Ecto neural progenitor cell (in vitro differentiated cells): ENCODE measurements at regions not wholly inside any gene's neighbourhood (a gene's known extent, or its start where the extent isn't known, plus 50 kb on each side); places are given as distances from the start of the nearest gene placed in this dataset.
"Not testable (repeated sequence)": the region's sequence is repeated elsewhere in the genome, so short reads cannot be mapped to it uniquely, and the experiment has no call there.

Source experiments
- DNase-seq: peaks from one replicate; pipeline ENCODE4 v3.0.0-alpha.2; 2018; ENCODE audit warnings: low spot score

GRCh38 chr20:36082315-36082915, 72.1 kb upstream of the EPB41L1 start:
- DNase-seq, result no peak

DNA sequence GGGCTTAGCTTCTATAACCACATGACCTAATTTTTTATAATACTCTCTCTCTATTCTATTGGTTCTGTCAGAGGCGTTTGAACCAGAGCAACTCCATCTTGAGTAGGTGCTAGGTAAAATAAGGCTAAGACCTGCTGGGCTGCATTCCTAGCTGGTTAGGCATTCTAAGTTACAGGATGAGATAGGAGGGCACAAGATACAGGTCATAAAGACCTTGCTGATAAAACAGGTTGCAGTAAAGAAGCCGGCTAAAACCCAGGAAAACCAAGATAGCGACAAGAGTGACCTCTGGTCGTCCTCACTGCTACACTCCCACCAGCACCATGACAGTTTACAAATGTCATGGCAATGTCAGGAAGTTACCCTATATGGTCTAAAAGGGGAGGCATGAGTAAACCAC, 71.3 kb upstream of the EPB41L1 start:
- DNase-seq, result not testable (repeated sequence)

GRCh38 chr20:36084356-36084755, 70.2 kb upstream of the EPB41L1 start:
- no peak for DNase-seq

- DNase-seq, result no peak
Measured at GRCh38 chr20:36084897-36085613, 69.5 kb upstream of the EPB41L1 start.

DNA sequence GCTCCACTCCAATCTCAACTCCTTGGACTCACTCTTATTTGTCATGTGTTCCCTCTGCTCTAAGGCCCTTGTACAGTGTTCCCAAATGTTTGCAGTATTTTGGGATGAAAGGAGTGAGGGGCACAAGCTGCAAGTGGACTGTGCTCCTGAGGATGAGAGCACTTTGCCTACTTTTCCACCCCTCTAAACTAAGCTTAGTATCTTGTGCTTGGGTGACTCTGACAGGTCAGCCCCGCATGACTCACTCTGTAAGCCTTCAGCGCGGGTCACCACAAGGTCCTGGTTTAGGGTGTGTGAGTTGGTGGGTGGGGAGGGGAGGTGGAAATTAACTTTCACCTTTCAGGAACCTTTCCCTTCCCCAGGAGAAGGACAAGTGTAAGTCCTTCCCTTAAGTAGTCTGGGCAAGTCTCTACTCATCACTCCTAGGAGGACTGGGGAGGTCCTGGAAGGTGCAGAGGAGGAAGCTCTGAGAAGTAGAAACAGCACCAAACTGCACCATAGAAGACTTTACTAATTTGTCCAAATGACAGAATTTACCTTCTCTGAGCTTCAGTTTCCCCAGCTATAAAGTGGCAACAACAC, 68.8 kb upstream of the EPB41L1 start:
- DNase-seq, result no peak

DNA sequence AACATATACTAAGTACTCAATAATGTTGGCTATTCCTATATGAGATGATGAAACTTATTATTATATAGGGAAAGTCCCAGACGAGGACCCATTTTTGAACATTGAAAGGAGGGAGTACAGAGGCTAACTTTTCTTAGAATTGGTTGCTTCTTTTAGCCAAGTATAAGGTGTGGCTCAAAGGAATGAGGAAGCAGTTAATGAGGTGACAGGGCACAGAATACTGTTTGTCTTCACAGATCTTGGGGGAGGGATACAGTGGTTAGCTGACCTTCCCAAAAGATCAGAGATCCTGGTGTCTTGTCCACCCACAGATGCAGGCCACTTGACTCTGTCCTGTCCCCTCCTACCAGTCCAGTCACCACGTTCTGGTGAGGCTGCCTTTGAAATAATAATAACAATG, 67.8 kb upstream of the EPB41L1 start:
- no peak for DNase-seq

DNA sequence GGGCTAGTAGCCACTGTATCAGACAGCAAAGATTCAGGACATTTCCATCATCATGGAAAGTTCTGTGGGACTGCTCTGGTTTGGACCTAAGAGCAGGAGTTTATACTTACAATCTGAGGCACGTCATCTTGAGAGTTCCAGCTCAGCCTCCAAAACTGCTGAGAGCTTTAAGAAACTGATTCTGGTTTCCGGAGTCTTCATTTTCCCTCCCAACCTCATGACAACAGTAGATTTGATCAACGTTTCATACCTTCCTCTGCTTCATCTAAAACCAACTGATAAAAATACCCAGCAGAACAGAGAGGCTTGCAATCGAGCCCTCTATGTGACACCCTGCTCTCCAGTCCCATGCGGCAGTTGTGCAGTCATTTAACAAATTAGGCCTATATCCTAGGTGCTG, 64.3 kb upstream of the EPB41L1 start:
- no peak for DNase-seq

GRCh38 chr20:36091561-36092397, 62.8 kb upstream of the EPB41L1 start:
- DNase-seq, result peak; percentile 62

- peak; percentile 78 for DNase-seq
Measured at GRCh38 chr20:36092398-36093024, 62.0 kb upstream of the EPB41L1 start.

DNA sequence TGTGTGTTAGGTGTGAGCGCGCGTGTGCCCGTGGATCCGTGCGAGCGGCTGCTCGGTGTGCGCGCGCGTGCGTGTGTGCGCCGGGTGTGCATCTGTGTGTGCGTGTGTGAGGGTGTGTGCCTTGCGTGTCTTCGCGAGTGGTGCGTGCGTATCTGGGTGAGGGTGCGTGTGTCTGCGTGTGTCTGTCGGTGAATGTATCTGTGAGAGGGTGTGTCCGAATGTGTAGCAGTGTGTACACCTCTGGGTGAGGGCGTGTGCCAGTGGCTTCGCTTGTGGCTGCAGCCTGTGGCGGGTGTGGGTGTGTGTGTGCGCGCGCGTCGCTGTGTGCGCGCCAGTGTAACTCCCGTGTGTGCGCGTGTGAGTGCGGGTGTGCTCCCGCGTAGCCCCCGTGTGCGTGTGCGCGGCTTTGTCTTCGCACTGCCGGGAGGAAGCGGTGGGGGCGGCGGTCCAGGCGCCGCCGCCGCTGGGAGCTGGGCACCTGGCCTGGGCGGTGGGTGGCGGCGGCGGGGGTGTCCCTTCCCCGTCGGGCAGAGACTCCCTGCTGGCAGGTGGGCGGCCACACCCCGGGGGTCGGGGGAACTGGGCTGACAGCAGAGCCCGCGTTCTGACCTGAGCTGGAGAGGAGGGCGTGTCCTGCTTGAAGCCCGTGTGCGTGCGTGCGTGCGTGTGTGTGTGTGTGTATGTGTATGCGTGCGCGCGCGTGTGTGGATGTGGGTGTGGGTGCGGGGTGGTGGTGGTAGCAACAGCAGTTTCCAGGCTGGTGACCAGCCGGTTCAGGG, 61.3 kb upstream of the EPB41L1 start:
- peak; percentile 56 for DNase-seq

DNA sequence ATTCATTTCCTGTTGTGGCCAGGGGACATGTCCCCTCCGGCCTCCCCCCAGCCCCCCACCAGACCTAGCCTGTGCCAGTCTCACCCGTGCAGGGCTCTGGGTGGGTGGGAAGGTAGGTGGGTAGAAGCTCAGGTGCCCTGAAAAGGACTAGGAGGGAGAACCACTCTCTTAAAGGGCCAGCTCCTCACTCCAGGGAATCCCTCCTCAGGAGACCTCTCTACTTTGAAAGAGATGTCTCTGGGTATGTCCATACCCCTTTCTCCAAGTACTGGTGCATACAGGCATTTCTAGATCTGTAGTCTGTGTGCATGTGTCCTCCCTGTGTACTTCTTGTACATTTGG, 60.8 kb upstream of the EPB41L1 start:
- no peak for DNase-seq

DNA sequence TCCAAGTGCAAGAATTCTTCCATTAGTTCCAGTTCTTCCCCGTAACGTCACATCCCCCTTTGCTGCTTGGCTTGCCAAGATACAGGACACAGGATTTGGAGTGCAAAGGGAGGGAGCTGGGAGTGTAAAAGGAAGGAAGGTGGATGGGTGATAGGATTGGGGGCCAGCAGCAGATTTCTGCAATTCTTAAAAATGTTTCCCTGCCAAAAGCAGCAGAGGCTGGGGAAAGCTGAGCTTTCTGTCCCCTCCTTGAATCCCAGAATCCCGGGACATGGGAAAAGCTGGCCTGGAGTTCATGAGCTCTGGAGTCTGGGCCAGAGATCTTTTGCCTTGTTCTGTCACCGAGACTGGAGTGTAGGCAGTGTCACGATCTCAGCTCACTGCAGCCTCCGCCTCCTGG, 60.0 kb upstream of the EPB41L1 start:
- no peak for DNase-seq

DNA sequence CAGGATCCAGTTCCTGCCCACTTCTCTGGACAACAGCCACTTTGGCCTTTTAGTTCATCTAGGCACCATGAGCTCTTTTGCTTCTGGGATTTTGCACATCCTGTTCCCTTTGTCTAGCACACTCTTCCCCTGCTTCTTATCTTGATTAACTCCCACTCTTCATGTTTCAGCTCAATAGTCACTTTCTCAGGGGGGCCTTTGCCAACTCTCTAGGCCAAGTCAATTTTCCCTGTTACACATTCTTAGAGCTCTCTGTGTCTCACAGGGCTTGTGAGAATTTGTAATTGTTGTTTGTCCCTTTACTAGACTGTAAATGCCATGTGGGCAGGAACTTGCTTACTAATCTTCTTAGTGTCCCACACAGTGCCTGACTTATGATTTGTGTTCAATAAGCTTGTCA, 58.1 kb upstream of the EPB41L1 start:
- DNase-seq, result no peak

DNA sequence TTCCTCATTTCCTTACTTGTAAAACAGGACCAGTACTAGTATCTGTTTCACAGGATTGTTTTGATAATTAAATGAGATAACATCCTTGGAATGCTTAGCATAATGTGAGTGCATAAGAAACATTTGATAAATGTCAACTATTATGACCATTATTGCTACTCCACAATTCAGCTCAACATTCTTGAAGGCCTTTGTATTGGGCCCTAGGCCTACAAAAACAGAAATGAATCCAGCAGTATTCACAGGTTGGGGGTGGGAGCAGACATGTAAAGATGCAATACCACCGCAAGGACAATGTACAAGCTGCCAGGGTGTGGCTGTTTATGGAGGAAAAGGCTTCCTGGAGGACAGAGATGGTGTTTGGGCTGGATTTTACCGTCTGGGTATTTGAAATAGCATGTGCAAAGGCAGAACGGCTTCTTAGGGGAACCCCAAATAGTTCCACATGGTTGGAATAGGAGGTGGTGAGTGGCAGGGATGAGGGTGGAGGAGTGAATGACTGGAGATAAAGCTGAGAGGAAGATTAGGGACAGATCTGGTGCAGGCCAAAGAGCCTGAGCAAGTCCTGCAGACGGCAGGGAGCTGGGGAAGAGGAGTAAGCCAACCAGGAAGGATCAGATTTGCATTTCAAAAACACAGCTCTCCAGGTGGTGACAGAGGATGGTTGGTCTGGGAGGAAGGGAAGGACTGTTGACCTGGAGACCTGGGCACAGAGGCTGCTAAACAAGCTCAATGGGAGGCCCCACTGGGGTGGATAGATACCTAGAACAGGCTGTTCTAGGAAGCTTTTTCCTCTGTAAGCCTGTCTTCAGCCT, 57.0 kb upstream of the EPB41L1 start:
- no peak for DNase-seq

GRCh38 chr20:36098364-36098763, 56.2 kb upstream of the EPB41L1 start:
- DNase-seq, result no peak

- DNase-seq, result no peak
Measured at GRCh38 chr20:36099106-36099505, 55.4 kb upstream of the EPB41L1 start.

- DNase-seq, result peak; percentile 51
Measured at GRCh38 chr20:36101192-36101591, 53.3 kb upstream of the EPB41L1 start.

GRCh38 chr20:36102306-36102705, 52.2 kb upstream of the EPB41L1 start:
- no peak for DNase-seq

- no peak for DNase-seq
Measured at GRCh38 chr20:36102809-36103596, 51.5 kb upstream of the EPB41L1 start.

DNA sequence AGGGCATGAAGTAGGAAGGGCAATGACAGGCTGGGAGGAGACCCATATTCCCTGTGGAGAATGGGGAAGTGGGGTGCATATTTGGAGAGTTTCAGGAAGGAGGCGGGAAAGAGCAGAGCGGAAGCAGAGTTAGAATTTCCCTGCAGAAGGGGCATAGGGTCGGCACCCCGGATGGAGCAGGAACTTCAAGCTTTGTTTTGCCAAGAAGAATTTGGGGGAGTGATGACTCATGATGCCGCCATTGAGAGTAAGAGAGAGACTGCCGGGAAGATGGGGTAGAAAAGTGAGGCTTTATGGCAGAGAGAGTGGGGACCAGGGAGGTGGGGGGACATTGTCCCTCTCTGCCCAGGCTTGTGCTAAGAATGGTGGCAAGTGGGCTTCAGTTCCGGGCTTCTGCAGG, 50.3 kb upstream of the EPB41L1 start:
- no peak for DNase-seq
